ACC112 (cell line): ENCODE measurements at regions not wholly inside any gene's neighbourhood (a gene's known extent, or its start where the extent isn't known, plus 50 kb on each side); places are given as distances from the start of the nearest gene placed in this dataset.
"Not testable (repeated sequence)": the region's sequence is repeated elsewhere in the genome, so short reads cannot be mapped to it uniquely, and the experiment has no call there.

Experiments
- H2AFZ ChIP-seq: fragments of 200-600 bp; sonication (generic); one replicate; pipeline ENCODE4 v1.6.0; 2017; ENCODE audit warnings: antibody characterized with exemption, low read length; ENCODE audit not compliant: unreplicated experiment
- H3K27ac ChIP-seq: fragments of 200-600 bp; sonication (generic); 2 replicates; pipeline ENCODE4 v1.5.1; 2014; ENCODE audit warnings: low read depth, mild to moderate bottlenecking, antibody characterized with exemption, low read length, moderate library complexity
- H3K27me3 ChIP-seq: fragments of 200-600 bp; sonication (generic); 2 replicates; pipeline ENCODE4 v1.6.1; 2014; ENCODE audit warnings: mild to moderate bottlenecking, antibody characterized with exemption, low read length, moderate library complexity, mixed read lengths; ENCODE audit not compliant: insufficient read depth
- H3K36me3 ChIP-seq: fragments of 200-600 bp; sonication (generic); 2 replicates; pipeline ENCODE4 v1.6.1; 2016; ENCODE audit warnings: mild to moderate bottlenecking, antibody characterized with exemption, low read length, moderate library complexity, mixed read lengths; ENCODE audit not compliant: insufficient read depth
- H3K4me1 ChIP-seq: fragments of 200-600 bp; sonication (generic); one replicate; pipeline ENCODE4 v1.6.1; 2016; ENCODE audit warnings: low read length, mixed read lengths; ENCODE audit not compliant: insufficient read depth, unreplicated experiment, control insufficient read depth
- H3K4me3 ChIP-seq: fragments of 200-600 bp; sonication (generic); 2 replicates; pipeline ENCODE4 v1.5.1; 2014; ENCODE audit warnings: mild to moderate bottlenecking, low read depth, low read length
- H3K79me2 ChIP-seq: fragments of 200-600 bp; sonication (generic); one replicate; pipeline ENCODE4 v1.6.0; 2016; ENCODE audit warnings: low read length; ENCODE audit not compliant: control insufficient read depth, unreplicated experiment, insufficient read depth

DNA sequence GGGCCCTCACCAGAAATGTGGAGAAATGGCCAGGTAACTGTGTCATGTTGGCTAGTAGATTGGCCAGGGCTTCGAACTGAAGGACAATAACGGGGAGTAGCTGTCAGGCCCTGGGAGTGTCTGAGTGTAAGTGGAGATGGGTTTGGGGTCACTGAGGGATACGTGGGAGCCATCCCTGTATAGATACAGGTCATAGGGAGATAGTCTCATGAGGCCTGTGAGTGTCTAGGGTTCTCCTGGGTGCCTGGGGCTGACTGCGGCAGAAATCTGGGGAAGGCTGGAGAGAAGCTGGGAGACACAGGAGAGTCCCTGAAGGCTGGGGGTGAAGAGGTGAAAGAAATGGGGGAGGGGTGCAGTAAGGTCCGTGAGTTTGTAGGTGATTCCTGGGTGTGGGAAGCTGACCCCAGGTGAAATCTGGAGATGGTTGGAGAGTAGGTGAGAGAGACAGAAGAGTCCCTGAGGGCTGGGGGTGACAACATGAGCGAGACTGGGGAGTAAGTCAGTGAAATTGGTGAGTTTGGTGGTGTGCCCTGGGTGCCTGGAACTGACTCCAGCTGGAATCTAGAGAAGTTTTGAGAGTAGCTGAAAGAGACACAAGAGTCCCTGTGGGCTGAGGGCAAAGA is 124.6 kb upstream of the ANKRD30BL start:
- not testable (repeated sequence) for H3K4me3 ChIP-seq, H3K79me2 ChIP-seq, H3K27me3 ChIP-seq, H3K36me3 ChIP-seq, H2AFZ ChIP-seq, H3K27ac ChIP-seq, H3K4me1 ChIP-seq

DNA sequence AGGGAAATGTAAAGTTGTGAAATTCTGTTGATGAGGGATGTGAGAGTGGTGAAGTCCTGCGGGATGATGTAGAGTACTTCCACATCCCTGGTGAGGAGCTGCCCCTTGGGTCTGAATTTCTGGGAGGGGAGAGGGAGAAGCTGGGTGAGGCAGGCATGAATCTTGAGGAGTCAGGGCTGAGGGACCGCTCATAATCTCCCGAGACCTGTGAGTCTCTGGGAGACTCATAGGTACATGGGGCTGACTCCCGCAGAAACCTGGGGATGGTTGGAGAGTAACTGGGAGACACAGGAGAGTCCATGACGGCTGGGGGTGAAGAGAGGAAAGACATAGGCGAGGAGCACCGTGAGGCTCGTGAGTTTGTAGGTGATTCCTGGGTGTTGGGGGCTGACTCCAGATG is 126.2 kb upstream of the ANKRD30BL start:
- not testable (repeated sequence) for H3K27ac ChIP-seq, H3K36me3 ChIP-seq, H3K79me2 ChIP-seq, H3K27me3 ChIP-seq, H3K4me1 ChIP-seq, H2AFZ ChIP-seq, H3K4me3 ChIP-seq

DNA sequence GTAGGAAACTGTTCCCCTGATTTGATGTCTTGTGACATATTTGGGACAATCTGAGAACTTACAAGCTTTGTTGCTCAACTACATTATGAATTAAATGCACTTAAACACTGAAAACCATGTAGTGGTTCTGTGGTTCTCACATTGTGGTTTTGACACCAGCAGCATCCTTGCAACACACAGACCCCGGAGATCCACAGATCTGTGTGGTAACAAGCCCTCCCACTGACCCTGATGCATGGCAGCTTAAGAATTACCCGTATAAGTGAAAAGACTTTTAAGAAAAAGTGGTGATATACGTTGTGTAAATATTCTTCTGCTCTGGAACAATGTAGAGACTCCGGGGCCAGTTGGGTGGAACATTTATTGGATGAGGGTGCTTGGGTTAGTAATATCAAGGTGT is 127.4 kb upstream of the ANKRD30BL start:
- H3K4me3 ChIP-seq, H3K36me3 ChIP-seq, H3K4me1 ChIP-seq, H2AFZ ChIP-seq, H3K27me3 ChIP-seq, H3K79me2 ChIP-seq, H3K27ac ChIP-seq: not testable (repeated sequence)

DNA sequence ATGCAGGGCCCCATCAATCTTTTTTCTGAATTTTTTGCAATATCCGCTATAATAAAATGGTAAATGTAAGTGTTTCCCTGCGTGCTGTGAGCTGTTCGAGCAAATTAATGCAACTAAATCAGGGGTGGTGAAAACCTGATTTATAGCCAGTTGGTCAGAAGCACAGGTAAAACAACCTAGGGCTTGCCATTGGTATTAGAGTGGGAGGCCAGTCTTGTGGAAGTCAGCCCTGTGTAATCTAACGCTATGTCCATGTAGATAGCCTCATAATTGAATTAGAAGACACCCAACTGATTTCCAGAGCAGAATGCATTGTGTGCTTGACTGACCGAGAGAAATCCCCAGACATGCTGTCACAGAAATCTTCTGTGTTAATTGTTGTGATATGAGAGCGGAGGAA is 126.8 kb upstream of the GPR39 start:
- not testable (repeated sequence) for H3K27me3 ChIP-seq, H3K79me2 ChIP-seq, H2AFZ ChIP-seq, H3K4me3 ChIP-seq, H3K27ac ChIP-seq, H3K36me3 ChIP-seq, H3K4me1 ChIP-seq

DNA sequence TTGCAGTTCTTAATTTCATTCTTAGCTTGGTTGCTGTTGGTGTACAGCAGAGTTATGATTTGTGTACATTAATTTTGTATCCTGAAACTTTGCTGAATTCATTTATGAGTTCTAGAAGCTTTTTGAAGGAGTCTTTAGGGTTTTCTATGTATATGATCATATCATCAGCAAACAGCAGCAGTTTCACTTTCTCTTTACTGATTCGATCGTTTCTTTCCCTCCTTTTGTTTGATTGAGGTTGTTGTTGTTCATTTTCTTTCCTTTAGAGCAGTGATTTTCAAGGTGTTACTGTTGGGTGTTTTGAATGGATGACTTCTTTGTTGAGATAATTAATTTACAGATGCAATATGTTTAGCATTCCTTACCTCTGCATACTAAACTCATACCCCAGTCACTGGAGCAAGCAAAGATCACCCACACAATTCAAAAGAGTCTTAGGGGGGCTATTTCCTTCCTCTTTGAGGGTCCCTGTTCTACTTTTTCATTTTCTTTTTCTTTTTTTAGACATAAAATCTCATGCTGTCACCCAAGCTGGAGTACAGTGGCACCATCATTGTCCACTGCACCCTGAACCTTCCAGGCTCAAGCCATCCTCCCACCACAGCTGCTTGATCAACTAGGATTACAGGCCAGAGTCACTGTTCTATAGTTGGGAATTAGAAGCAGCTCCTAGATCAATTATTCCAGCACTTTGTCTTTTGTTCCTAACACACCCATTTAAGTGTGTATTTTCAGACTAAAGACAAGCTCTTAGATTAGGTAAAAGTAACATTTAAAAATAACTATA is 115.8 kb upstream of the GPR39 start:
- H3K36me3 ChIP-seq, H3K27ac ChIP-seq, H2AFZ ChIP-seq, H3K27me3 ChIP-seq, H3K79me2 ChIP-seq, H3K4me1 ChIP-seq: not testable (repeated sequence)
- peak overlapping the region; percentile 66 for H3K4me3 ChIP-seq

- Histone ChIP-seq H2AFZ (peak overlapping the region; percentile 32), H3K4me3 (peak overlapping the region; percentile 75)
- not testable (repeated sequence) for H3K36me3 ChIP-seq, H3K79me2 ChIP-seq, H3K4me1 ChIP-seq, H3K27me3 ChIP-seq, H3K27ac ChIP-seq
These were observed 111.8 kb upstream of the GPR39 start for GRCh38 chr2:132304661-132305380.

DNA sequence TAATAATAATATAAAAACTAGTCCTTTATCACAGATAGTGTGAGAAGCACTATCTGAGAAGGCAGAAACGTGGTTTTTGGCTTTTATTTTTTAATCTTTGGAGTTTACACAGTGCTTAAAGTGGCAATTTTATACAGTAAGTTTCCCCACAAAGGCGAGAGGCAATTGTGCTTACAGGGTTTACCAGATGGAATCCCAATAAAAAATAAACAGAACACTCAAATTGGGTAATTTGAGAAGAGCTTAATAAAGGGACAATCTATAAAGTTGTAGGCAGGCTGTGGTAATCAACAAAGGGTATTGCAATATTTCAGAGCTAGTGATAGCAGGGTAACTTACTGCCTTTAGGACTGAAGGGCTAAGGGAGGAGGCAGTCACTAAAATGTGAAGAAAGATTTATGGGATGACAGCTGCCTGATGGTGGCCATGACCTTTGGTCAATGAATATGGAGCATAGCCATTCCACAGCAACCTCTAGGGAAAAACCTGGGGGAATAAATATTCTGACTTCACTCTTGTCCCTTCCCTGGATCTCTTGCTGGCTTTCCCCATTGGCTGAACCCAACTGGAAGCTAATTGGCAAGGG is 108.9 kb upstream of the GPR39 start:
- H3K27ac ChIP-seq, H3K27me3 ChIP-seq, H3K4me3 ChIP-seq, H3K4me1 ChIP-seq, H3K79me2 ChIP-seq, H3K36me3 ChIP-seq, H2AFZ ChIP-seq: not testable (repeated sequence)

DNA sequence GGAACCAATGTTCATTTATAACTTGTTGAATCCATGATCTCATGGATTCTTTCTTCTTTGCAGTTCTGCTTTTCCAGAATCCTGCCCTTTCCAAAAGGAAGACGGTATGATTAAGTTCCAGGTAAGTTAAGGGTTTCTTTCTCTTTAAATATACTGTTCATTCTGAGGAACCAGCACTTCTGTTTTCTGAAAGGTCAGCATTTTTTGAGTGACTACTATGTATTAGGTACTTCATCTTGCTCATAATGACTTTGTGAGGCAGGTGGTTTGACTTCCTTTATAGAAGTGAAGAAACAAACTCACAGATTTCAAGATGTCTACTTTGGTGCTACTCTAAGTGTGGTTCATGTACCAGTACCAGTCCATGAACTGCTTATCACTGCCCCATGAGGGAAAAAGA is 107.4 kb upstream of the GPR39 start:
- not testable (repeated sequence) for H3K4me3 ChIP-seq

GRCh38 chr2:132315546-132315945 is 101.1 kb upstream of the GPR39 start:
- H3K4me1 ChIP-seq, H3K4me3 ChIP-seq, H3K36me3 ChIP-seq, H3K27ac ChIP-seq, H3K79me2 ChIP-seq, H2AFZ ChIP-seq, H3K27me3 ChIP-seq: not testable (repeated sequence)

More for the DNA sequence above, 107.4 kb upstream of the GPR39 start:
- not testable (repeated sequence) for H3K27me3 ChIP-seq, H3K79me2 ChIP-seq, H3K27ac ChIP-seq, H2AFZ ChIP-seq, H3K36me3 ChIP-seq, H3K4me1 ChIP-seq

DNA sequence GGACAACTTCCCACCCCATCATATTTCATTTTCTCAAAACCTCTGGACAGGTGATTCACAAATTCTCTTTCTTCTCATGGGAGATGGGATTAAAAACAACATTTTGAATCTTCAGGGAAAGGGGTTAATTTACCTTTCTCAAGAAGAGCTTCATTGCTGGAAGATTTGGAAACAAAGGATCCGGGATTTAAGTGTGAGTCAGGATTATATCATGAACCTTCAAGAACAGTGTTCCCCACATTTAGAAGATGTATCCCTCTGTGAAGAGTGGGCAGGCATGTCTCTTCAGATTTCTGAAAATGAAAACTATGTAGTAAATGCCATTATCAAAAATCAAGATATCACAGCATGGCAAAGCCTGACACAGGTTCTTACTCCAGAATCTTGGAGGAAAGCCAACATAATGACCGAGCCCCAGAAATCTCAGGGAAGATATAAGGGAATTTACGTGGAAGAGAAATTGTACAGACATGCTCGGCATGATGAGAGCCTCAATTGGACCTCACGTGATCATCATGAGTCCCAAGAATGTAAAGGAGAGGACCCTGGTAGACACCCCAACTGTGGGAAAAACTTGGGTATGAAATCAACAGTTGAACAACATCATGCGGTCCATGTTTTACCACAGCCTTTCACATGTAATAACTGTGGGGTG is 99.5 kb upstream of the GPR39 start:
- H3K27me3 ChIP-seq, H3K27ac ChIP-seq: not testable (repeated sequence)

More for the DNA sequence above, 99.5 kb upstream of the GPR39 start:
- H3K36me3 ChIP-seq, H3K4me3 ChIP-seq, H3K79me2 ChIP-seq, H2AFZ ChIP-seq, H3K4me1 ChIP-seq: not testable (repeated sequence)
